ENCODE measurements at regions not wholly inside any gene's neighbourhood (a gene's known extent, or its start where the extent isn't known, plus 50 kb on each side); places are given as distances from the start of the nearest gene placed in this dataset.

- DNase-seq: no peak
Measured at GRCh38 chr22:47854680-47855079, 1092.2 kb downstream of the TBC1D22A start.

GRCh38 chr22:47854251-47854650 is 1091.8 kb downstream of the TBC1D22A start:
- no peak for DNase-seq

GRCh38 chr22:47853750-47854149 is 1091.3 kb downstream of the TBC1D22A start:
- DNase-seq: no peak

GRCh38 chr22:47851586-47851985 is 1089.1 kb downstream of the TBC1D22A start:
- DNase-seq: no peak

- no peak for DNase-seq
Measured at GRCh38 chr22:47850644-47851151, 1088.2 kb downstream of the TBC1D22A start.

GRCh38 chr22:47849576-47849975 is 1087.1 kb downstream of the TBC1D22A start:
- no peak for DNase-seq

- DNase-seq: no peak
Measured at GRCh38 chr22:47848184-47848920, 1085.9 kb downstream of the TBC1D22A start.

- no peak for DNase-seq
Measured at GRCh38 chr22:47847131-47847890, 1084.9 kb downstream of the TBC1D22A start.

- no peak for DNase-seq
Measured at GRCh38 chr22:47846206-47846605, 1083.8 kb downstream of the TBC1D22A start.

- no peak for DNase-seq
Measured at GRCh38 chr22:47842119-47842518, 1079.7 kb downstream of the TBC1D22A start.

- no peak for DNase-seq
Measured at GRCh38 chr22:47841156-47841555, 1078.7 kb downstream of the TBC1D22A start.

- no peak for DNase-seq
Measured at GRCh38 chr22:47839595-47840227, 1077.3 kb downstream of the TBC1D22A start.

GRCh38 chr22:47837703-47838102 is 1075.3 kb downstream of the TBC1D22A start:
- DNase-seq: no peak

- no peak for DNase-seq
Measured at GRCh38 chr22:47836957-47837356, 1074.5 kb downstream of the TBC1D22A start.

GRCh38 chr22:47835726-47836125 is 1073.3 kb downstream of the TBC1D22A start:
- DNase-seq: no peak

- no peak for DNase-seq
Measured at GRCh38 chr22:47826016-47826415, 1063.6 kb downstream of the TBC1D22A start.

GRCh38 chr22:47822422-47822821 is 1060.0 kb downstream of the TBC1D22A start:
- DNase-seq: no peak

GRCh38 chr22:47818496-47818895 is 1056.0 kb downstream of the TBC1D22A start:
- DNase-seq: no peak

- DNase-seq: no peak
Measured at GRCh38 chr22:47817380-47817779, 1054.9 kb downstream of the TBC1D22A start.

GRCh38 chr22:47816863-47817210 is 1054.4 kb downstream of the TBC1D22A start:
- no peak for DNase-seq

- DNase-seq: no peak
Measured at GRCh38 chr22:47816121-47816862, 1053.8 kb downstream of the TBC1D22A start.

GRCh38 chr22:47814474-47814873 is 1052.0 kb downstream of the TBC1D22A start:
- no peak for DNase-seq

- DNase-seq: no peak
Measured at GRCh38 chr22:47813661-47814060, 1051.2 kb downstream of the TBC1D22A start.
